ENCODE measurements at regions not wholly inside any gene's neighbourhood (a gene's known extent, or its start where the extent isn't known, plus 50 kb on each side); places are given as distances from the start of the nearest gene placed in this dataset.
A peak's percentile ranks its signal among the peaks of the same experiment; 100 is the strongest.

DNA sequence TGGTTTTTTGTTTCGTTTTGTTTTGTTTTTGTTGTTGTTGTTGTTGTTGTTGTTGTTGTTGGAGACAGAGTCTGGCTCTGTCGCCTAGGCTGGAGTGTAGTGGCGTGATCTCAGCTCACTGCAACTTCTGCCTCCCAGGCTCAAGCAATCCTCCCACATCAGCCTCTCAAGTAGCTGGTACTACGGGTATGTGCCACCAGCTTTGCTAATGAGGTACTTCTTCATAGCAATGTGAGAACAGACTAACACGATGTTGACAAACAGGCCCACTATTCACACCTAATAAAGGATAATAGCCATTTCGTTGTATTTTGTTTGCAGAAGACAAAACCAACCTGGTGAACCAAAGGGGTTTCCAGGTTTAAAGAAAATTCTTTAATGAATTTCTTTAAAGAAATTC, 130.9 kb downstream of the DIRAS2 start:
- Histone ChIP-seq H3K27me3 (replicated peaks; ENCODE audit: insufficient read depth) (no peaks in the 10 kb centered on the region), H3K36me3 (no peaks in the 10 kb centered on the region), H3K4me1 (replicated peaks) (no peaks in the 10 kb centered on the region), H3K27ac (no peak overlapping the region), H3K9me3 (no peaks in the 10 kb centered on the region), H3K4me3 (no peak overlapping the region)
- no peak for DNase-seq (ENCODE audit: low spot score)
- WGBS: 83% methylated on average over 6 of the region's 6 CpGs
- intact Hi-C loops (cut with DNase I): no loop called here
- TF ChIP-seq POLR2AphosphoS5 (IDR thresholded peaks at IDR 0.05) (no peak), POLR2A (IDR thresholded peaks at IDR 0.05) (no peak)
- TF ChIP-seq, protein P1, sequence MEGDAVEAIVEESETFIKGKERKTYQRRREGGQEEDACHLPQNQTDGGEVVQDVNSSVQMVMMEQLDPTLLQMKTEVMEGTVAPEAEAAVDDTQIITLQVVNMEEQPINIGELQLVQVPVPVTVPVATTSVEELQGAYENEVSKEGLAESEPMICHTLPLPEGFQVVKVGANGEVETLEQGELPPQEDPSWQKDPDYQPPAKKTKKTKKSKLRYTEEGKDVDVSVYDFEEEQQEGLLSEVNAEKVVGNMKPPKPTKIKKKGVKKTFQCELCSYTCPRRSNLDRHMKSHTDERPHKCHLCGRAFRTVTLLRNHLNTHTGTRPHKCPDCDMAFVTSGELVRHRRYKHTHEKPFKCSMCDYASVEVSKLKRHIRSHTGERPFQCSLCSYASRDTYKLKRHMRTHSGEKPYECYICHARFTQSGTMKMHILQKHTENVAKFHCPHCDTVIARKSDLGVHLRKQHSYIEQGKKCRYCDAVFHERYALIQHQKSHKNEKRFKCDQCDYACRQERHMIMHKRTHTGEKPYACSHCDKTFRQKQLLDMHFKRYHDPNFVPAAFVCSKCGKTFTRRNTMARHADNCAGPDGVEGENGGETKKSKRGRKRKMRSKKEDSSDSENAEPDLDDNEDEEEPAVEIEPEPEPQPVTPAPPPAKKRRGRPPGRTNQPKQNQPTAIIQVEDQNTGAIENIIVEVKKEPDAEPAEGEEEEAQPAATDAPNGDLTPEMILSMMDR (IDR thresholded peaks at IDR 0.05): no peak

DNA sequence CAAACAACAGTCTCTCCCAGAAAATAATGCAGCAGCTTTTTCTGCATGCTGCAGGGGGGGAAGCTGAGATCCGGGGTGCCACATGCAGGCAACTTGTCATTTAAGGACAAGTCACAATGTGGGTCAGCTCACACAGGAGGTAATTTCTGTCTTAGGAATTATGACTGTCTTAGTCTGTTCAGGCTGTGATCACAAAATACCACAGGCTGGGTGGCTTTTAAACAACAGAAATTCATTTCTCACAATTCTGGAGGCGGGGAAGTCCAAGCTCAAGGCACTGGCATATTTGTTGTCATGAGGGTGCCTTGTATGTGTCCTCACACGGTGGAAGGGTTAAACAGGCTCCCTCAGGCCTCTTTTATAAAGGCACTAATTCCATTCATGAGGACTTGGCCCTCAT, 127.7 kb downstream of the DIRAS2 start:
- no peaks in the 10 kb centered on the region for H3K36me3 ChIP-seq
- H3K4me1 ChIP-seq (replicated peaks): no peaks in the 10 kb centered on the region
- H3K27ac ChIP-seq: no peak overlapping the region
- no peaks in the 10 kb centered on the region for H3K27me3 ChIP-seq (replicated peaks; ENCODE audit: insufficient read depth)
- H3K9me3 ChIP-seq: no peaks in the 10 kb centered on the region
- no peak for DNase-seq (ENCODE audit: low spot score)
- 94% methylated on average over 3 of the region's 3 CpGs for WGBS
- intact Hi-C loops (cut with DNase I): no loop called here
- H3K4me3 ChIP-seq: no peak overlapping the region
- TF ChIP-seq POLR2AphosphoS5 (IDR thresholded peaks at IDR 0.05): no peak
- no peak for TF ChIP-seq POLR2A (IDR thresholded peaks at IDR 0.05)
- TF ChIP-seq, protein P1 (IDR thresholded peaks at IDR 0.05): no peak

- intact Hi-C loops (cut with DNase I): no loop called here
- Histone ChIP-seq H3K36me3 (no peaks in the 10 kb centered on the region), H3K4me3 (no peak overlapping the region), H3K9me3 (no peaks in the 10 kb centered on the region), H3K27ac (no peak overlapping the region), H3K27me3 (replicated peaks; ENCODE audit: insufficient read depth) (no peaks in the 10 kb centered on the region), H3K4me1 (replicated peaks) (no peaks in the 10 kb centered on the region)
- no peak for DNase-seq (ENCODE audit: low spot score)
- WGBS: 84% methylated on average over 5 of the region's 5 CpGs
- TF ChIP-seq POLR2AphosphoS5 (IDR thresholded peaks at IDR 0.05) (no peak), POLR2A (IDR thresholded peaks at IDR 0.05) (no peak)
- TF ChIP-seq, protein P1 (IDR thresholded peaks at IDR 0.05): no peak
Measured at GRCh38 chr9:90515510-90515909, 127.1 kb downstream of the DIRAS2 start.

DNA sequence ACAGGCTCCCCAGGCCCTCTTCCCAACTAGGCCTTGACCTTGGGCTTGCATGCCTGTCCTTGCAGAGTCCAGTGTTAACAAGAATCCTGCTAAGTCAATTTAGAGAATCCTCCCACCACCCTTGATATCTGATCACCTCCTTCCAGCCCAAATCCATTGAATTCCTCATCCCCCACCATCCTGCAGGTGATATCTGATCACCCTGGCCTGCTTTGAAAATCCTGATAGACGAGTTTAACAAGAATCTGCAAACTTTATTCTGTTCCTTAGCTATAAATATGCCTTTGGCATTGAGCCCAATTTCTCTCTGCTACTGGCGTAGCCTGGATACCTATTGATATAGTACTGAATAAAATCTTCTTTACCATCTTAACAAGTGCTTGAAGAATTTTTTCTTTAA, 125.5 kb downstream of the DIRAS2 start:
- H3K4me1 ChIP-seq (replicated peaks): no peaks in the 10 kb centered on the region
- intact Hi-C loops (cut with DNase I): no loop called here
- peak; percentile 59 for DNase-seq (ENCODE audit: low spot score)
- no peak overlapping the region for H3K27ac ChIP-seq
- WGBS: 26% methylated on average over 2 of the region's 2 CpGs
- TF ChIP-seq, protein P1 (IDR thresholded peaks at IDR 0.05): no peak
- peak; percentile 84 for TF ChIP-seq POLR2AphosphoS5 (IDR thresholded peaks at IDR 0.05)
- no peaks in the 10 kb centered on the region for H3K36me3 ChIP-seq
- H3K27me3 ChIP-seq (replicated peaks; ENCODE audit: insufficient read depth): no peaks in the 10 kb centered on the region
- H3K9me3 ChIP-seq: no peaks in the 10 kb centered on the region
- H3K4me3 ChIP-seq: no peak overlapping the region

DNA sequence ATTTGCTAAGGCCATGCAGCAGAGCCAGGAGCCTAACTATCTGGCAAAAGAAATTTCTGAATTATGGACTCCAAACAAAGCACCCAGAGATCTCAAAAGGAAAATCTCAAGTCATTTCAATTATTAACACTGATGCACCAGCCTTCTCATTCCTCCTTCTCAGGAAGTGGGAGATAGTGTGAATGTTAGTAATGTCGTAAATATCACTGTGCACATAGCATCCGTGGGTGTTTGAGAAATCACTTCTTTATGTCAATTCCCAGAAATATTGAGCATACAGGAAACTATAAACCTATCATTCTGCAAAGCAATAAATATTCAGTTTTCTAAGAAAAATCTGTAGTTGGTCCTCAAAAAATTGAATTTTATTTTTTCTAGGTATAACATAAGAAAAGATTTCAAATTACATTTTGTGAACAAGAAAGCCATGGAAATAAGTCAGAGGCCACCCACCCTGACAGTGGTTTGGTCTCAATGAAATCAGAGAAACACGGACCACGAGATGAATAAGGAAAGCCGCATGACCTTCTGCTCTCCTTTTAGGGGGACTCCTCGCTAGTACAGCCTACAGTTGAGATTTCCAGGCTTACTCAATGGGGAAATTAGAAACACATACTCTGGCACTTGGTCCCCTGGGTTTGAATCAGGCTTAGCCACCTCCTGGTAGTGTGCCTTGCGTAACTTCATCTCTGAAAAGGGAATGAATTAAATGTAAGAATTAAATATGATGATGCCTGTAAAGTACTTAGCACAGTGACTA, 120.6 kb downstream of the DIRAS2 start:
- TF ChIP-seq POLR2A (IDR thresholded peaks at IDR 0.05): no peak
- TF ChIP-seq, protein P1 (IDR thresholded peaks at IDR 0.05): no peak
- TF ChIP-seq POLR2AphosphoS5 (IDR thresholded peaks at IDR 0.05): no peak
- DNase-seq (ENCODE audit: low spot score): no peak
- H3K27ac ChIP-seq: no peak overlapping the region
- H3K4me3 ChIP-seq: no peak overlapping the region
- intact Hi-C loops (cut with DNase I): no loop called here
- no peaks in the 10 kb centered on the region for H3K27me3 ChIP-seq (replicated peaks; ENCODE audit: insufficient read depth)
- no peaks in the 10 kb centered on the region for H3K4me1 ChIP-seq (replicated peaks)
- 81% methylated on average over 7 of the region's 7 CpGs for WGBS
- H3K36me3 ChIP-seq: no peaks in the 10 kb centered on the region
- H3K9me3 ChIP-seq: no peaks in the 10 kb centered on the region
